ENCODE measurements at regions not wholly inside any gene's neighbourhood (a gene's known extent, or its start where the extent isn't known, plus 50 kb on each side); places are given as distances from the start of the nearest gene placed in this dataset.

DNA sequence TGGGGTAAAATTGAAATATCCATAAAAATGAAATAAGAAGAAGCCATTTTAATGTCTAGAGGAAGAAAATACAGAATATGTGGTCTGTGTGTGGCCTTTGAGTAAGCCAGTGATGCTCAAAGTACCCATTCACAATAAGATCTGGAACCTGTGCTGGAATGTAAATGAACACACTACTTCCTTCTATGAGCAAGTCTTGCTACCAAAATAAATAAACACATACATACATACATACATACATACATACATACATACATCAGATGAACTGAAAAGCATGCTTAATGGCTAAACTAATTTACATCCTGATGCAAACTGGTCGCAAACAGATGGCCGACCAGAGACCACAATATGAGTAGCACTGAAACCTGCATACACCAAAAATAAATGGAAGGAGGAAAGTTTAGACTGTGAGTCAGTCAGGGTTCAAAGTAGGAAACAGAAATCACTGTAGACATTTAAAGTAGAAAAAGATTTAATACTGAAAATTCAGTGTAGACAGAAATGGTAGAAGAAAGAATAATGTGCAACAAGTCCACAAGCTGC is 317.6 kb downstream of the CAAP1 start:
- no peak for DNase-seq (ENCODE audit: low read depth in 1 of 2, low spot score in 1 of 2)

DNA sequence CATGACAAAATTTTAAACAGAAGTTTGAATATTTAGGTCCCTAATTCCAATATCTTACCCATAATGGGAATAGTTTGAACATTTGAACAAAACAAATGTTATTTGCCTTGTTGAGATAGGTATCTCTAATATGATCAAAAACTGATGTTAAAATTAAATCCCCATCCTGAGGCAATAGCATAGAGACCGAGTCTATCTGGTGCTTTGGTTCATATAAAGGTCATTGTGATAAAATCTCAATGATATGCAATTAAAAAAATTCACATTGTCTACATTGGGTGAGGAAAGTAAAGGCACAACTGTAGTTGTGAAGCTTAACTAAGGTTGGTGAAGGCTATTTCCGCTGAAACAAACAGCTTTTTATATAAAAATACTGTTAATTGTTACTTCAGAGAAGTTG is 318.3 kb downstream of the CAAP1 start:
- no peak for DNase-seq (ENCODE audit: low read depth in 1 of 2, low spot score in 1 of 2)

DNA sequence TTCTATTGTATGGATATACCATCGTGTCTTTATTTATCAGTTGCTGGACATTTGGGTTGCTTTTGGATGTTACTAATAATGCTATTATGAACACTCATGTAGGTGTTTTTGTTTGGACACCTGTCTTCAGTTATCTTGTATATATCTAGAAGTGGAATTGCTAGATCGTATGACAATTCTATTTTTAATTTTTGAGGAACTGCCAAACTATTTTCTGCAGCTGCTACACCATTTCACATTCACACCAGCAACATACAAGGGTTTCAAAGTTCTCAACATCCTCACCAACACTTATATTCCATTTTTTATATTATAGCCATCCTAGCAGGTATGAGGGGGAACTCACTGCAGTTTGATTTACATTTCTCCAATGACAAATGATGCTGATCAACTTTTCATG is 324.6 kb downstream of the CAAP1 start:
- DNase-seq (ENCODE audit: low read depth in 1 of 2, low spot score in 1 of 2), result no peak

DNA sequence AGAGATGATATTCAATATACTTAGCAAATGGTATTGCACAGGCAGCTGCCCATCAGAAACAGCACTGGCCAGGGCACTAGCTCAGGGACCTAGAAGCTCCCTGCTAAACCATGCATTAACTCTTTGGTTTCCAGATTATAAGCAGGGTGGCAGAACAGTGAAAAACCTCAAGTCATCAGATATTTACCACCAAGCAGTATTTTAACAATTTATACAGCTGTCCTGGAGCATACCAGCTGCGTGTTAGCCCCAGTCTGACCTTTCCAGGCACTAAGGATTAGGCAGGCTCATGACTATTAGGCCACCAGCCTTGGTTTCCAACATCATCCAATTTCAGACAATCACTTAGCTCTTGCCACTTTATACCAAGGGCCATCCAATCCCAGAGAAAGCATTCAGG is 326.5 kb downstream of the CAAP1 start:
- no peak for DNase-seq (ENCODE audit: low read depth in 1 of 2, low spot score in 1 of 2)

DNA sequence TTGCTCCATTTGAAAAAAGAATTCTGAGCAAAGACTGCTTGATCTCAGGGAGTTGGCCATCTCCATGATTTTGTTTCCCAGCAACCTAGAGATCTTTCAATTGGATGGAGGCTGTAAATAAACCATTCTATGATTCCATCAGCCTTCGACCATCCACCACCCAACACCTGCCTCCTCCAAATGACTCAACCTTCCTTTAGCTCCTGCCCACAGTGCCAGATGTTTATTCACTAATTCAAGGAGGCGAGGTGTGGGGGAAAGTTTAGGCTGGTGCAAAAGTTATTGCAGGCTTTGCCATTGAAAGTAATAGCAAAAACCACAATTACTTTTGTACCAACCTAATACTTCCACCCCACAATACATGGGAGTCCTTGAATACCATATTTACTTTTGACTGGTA is 327.5 kb downstream of the CAAP1 start:
- DNase-seq (ENCODE audit: low read depth in 1 of 2, low spot score in 1 of 2), result no peak

DNA sequence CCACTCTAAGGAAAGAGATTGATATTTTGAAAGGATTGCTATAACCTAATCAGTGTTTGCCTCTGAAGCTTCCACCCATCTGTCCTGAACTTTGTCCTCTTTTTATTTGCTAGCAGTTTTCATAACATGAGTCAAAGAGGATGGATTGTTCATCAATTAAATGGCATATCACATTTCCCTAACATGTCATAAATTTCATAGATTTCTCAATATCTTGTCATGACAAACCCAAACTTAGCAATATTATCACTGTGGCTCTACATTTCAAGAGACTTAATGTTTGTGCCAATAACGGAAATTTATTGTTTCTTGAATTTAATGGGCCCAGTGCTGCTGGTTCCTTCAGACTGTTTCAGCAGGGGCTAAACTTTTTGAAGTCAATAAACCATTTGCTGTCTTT is 330.3 kb downstream of the CAAP1 start:
- no peak for DNase-seq (ENCODE audit: low read depth in 1 of 2, low spot score in 1 of 2)

DNA sequence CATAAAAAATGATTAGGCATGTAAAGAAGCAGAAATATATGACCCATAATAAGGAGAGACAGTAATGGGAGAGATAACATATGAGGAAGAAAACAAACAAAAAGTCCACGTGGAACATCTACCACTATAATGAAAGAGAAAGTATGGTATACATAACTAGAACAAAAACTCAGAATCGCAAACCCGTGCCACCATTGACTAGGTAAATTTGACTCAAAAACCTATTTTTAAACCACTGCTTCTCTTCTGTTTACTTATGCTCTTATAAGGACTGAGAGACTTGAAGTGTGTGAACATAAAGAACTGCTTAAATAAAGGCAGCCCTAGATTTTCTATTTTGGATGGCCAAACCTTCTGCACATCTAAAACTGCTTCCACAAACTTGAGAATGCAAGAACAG is 330.7 kb downstream of the CAAP1 start:
- DNase-seq (ENCODE audit: low read depth in 1 of 2, low spot score in 1 of 2), result no peak

DNA sequence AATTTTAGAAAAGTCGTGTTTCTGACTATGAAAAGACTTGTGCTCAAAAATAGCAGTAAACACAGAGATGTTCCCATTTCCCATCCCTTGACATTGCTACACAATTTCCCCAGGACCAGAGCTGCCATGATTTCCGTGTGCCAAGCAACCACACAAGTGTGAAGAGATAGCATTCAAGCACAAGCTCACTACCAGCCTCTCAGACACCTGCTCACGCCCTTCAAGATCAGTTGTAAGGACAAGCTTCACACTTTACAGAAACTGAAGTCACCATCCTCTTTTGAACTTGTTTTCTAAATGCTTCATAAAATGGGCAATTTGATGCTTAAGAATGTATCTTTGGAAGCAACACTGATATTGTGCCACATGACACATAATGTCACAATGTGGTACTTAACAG is 333.1 kb downstream of the CAAP1 start:
- no peak for DNase-seq (ENCODE audit: low read depth in 1 of 2, low spot score in 1 of 2)

DNA sequence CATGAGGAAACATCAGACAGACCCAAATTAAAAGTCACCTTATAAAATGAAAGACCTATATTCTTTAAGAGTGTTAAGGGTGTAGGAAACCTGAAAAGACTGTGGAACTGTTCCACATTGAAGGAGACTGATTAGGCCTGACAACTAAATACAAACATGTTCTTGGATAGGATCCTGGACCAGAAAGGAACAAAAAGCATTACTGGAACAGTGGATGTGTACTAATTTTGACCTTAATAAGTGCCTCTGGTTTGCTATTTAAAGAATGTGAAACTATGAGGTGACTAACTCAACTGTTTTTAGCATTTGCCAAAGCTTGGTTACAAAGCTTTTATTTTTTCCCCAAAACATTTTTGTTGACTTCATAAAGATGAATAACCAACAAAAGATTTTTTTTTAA is 340.6 kb downstream of the CAAP1 start:
- no peak for DNase-seq (ENCODE audit: low read depth in 1 of 2, low spot score in 1 of 2)

DNA sequence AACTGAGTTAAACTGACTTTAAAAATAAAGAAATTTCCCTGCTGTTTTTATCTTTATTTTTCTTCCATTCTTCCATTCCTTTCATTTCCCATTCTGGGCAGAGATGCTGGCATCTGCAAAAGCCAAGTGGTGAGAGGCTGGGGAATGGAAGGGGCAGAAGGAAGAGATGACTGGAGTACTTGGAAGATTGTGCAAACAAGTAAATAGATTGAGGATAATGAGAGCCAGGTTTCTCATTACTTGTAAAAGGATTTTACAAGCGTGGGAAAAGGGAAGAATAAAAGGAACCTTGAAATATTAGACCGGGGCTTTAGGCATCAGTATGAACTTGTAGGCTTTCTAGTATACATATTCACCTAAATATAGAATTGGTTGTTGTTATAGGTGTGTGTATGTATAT is 341.2 kb downstream of the CAAP1 start:
- no peak for DNase-seq (ENCODE audit: low read depth in 1 of 2, low spot score in 1 of 2)

DNA sequence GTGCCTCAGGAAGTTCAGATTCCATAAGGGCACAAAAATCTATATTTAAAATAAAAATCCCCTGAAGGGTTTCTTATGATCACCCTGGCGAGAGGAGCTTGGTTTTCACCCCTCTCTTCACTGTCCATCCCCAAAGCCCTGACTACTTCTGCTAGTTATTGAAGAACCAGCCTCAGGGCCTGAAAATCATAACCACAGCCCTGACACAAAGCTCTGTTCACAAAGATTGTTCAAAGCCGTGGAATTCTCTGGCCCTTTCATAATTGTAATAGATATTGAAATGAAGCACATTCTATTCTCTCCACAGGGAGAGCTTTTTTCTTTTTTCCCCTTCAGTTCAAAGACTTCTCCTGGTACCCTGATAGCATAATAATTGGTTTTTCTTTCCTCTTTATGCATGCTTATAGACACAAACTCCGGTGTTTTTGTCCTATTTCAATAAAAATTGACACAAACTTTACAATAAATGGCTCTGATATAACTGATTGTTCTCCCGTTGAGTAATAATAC is 343.8 kb downstream of the CAAP1 start:
- no peak for DNase-seq (ENCODE audit: low read depth in 1 of 2, low spot score in 1 of 2)

DNA sequence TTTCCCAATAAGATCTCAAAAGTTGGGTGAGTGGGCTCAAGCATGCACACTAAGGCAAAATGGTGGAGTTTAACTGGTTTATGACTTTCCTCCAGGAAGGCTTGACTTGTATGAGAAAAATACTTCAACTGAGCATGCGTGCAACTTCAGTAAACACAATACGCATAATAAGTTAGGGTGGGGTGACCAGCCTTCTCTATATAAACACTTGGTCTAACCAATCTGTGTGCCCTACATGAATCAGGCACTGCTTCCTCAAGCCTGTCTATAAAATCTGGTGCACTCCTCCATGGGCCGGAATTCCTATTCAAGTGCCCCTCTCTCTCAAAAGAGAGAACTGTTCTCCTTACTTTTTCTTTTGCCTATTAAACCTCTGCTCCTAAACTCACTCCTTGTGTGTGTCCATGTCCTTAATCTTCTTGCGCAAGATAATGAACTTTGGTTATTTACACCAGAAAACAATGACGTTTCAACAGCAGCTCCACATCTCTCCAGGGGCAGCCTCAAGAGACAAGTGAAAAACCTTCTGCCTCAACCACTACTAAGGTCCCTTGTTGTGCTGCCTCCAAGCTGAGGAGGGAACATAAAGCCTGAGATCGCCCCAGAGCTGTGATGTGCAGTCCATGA is 352.6 kb downstream of the CAAP1 start:
- DNase-seq (ENCODE audit: low read depth in 1 of 2, low spot score in 1 of 2), result no peak

DNA sequence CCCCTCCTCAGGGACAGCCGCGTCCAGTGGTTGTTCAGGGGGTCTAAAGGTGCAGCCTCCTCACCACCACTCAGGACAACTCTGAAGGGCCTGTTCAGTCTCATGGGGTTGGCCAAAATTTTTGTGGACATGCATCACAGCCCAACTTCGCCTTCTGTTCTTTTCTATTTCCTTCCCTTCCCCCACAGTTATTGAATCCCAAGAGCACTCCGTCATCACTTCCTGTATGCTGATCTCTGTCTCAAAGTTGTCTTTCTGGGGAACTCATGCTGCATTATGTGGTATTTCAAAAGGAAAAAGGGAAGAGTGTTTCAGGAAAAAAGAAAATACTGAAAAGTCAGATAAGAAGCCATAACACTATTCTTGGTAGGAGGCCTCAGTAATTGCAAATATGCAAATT is 355.4 kb downstream of the CAAP1 start:
- no peak for DNase-seq (ENCODE audit: low read depth in 1 of 2, low spot score in 1 of 2)

DNA sequence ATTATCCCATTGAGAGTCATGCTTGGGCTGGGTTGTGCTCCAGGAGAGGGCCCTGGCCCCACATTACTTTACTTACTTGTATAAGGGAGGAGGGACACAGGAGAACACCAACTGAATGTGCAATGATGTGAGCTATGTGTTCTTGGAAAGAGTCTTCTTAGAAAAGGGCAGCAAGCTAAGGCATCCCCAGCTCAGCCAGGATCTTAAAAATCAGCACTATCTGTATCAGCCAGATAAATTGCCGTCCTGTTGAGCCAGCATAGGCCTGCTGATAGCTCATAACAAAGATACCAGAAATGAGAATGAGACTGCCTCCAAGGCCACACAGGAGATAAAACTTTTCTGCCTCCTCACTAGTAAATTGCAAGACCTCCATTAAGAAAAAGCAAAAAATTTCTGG is 357.5 kb downstream of the CAAP1 start:
- no peak for DNase-seq (ENCODE audit: low read depth in 1 of 2, low spot score in 1 of 2)

DNA sequence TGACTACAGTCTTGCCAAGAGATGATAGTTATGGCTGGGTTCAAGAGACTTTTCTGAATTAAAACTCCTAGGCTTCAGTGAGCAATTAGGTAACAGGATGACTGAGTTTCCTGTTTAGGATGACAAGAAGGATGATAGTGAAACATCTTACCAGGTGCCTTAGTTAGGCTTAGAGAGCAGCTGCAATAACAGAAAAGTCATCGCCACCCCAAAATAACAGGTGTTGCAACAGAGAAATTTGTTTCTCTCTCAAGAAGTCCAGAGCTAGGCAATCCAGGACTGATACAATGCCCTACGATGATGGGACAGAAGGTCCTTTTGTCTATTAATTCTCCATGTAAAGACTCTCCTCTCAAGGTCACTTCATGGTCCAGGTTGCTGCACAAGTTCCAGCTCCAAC is 361.8 kb downstream of the CAAP1 start:
- no peak for DNase-seq (ENCODE audit: low read depth in 1 of 2, low spot score in 1 of 2)

DNA sequence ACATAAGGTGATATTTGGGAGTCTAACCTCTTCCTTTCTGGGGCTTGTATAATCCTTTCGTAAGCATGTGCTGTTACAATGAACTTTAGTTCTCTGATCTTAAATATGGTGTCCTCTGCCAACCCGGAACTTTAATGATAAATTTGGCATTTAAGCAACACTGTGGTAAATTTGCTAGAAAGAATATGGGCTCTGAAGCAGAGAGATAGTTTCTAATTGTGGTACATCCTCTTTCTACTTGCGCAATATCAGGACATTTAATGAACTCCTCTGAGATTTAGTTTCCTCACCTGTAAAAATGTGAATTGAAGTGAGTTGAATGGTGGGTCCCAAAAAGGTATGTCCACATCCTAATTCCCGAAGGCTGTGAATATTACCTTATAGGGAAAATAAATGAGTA is 364.7 kb downstream of the CAAP1 start:
- no peak for DNase-seq (ENCODE audit: low read depth in 1 of 2, low spot score in 1 of 2)

DNA sequence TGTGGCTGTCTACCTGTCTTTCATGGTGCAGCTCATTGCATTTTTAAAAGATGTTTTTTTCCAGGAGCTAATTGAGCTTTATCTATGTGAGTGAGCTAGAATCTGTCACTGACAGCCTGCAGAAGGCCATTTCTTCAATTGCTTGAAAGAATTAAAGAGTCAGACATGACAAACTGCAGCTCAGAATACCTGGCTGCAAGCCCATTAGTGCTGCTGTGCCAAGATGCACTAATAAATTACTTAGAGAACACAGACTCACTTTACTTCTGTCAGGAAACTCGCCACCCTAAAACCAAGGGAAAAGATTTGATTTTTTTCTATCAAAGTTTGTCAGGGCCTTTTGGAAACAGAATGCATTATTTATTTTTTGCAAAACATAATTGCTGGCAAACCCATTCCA is 368.3 kb downstream of the CAAP1 start:
- no peak for DNase-seq (ENCODE audit: low read depth in 1 of 2, low spot score in 1 of 2)

DNA sequence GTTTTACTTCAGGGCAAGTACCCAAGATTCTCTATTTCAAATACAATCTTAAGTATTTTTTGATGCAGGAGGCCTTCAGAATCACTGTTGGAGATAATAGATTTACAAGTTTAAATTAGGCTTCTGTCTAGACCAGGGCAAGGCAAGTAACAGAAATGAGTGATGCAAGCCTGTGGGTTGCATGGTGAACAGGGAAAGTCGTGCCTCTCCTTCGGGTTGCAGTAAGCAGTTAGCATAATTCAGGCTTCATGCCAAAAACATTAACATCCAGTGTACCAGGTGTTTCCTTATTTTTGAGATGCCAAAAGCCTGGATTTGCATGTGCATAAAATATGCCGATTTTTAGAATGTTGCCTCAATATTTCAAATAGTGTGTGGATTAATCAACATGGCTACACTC is 369.0 kb downstream of the CAAP1 start:
- no peak for DNase-seq (ENCODE audit: low read depth in 1 of 2, low spot score in 1 of 2)

DNA sequence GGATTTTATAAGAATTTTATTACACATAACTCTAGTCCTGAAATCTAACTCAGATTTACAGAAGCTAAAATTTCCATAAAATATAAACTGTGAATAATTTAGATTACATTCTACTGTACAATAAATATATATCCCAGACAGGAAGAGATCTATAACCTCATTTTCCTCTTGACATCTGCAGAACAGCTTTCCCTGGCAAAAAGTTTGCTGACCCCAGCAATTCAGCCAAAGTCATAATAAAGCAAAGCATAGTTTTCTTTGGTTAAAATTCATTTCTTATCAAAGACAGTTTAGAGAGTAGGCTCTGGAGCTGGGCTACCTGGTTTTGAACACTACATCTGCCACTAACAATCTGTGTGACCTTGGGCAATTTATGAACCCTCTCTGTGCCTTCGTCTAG is 372.5 kb downstream of the CAAP1 start:
- DNase-seq (ENCODE audit: low read depth in 1 of 2, low spot score in 1 of 2), result no peak

DNA sequence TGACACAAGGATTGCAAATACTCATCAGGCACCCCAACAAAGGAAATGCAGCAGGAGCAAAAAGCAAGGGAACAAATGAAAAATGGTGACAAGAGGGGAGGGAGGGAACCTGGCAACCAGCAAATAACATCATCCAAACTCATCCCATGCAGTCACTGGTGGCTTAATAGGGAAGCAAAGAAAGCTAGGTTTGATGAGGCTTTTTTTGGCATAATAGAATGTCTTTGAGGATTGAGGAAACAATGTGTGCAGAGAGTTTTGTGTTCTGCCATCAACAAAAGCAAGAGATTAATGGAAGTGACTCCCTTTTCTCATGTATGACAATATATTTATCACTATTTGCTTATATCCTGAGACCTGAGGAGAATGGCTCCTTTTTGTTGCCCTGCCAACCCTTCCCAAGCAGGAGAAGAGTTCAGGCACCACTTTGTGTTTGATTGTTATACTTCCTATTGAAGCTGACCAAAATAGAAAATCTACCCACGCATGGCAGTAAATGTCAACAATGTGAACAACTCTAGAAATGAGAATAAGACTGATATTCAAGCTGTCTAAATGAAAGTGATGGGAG is 375.7 kb downstream of the CAAP1 start:
- DNase-seq (ENCODE audit: low read depth in 1 of 2, low spot score in 1 of 2), result no peak

DNA sequence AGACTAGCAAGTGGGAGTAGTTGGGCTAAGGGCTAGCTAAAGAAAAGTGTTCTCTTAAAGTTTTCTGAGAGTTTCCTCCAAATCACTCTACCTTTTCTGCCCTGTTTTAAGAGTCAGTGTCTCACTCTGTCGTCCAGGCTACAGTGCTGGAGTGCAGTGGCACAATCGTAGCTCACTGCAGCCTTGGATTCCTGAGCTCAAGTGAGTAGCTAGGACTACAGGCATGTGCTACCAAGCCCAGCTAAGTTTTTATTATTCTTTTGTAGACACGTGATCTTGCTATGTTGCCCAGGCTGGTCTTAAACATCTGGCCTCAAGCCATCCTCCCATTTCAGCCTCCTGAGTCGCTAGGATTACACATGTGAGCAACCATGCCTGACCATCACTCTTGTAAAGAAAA is 378.9 kb downstream of the CAAP1 start:
- no peak for DNase-seq (ENCODE audit: low read depth in 1 of 2, low spot score in 1 of 2)

DNA sequence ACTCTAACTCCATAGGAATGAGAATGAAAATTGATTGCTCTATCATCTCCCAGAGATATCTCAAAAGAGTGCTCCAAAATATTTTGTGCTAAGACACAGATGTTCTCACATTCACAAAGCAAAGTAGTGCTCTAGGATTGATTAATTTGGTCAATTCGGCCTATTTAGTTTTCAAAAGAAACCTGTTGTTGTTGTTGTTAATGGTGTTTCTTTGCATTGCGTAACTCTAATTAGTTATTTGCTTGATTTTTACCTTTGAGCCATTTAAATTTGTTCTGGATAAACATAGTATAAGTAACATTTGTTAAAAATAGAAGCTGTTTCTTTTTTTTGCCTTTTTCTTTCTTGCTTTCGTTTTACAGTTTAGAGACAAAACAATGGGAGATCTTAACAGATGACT is 382.5 kb downstream of the CAAP1 start:
- DNase-seq (ENCODE audit: low read depth in 1 of 2, low spot score in 1 of 2), result no peak

DNA sequence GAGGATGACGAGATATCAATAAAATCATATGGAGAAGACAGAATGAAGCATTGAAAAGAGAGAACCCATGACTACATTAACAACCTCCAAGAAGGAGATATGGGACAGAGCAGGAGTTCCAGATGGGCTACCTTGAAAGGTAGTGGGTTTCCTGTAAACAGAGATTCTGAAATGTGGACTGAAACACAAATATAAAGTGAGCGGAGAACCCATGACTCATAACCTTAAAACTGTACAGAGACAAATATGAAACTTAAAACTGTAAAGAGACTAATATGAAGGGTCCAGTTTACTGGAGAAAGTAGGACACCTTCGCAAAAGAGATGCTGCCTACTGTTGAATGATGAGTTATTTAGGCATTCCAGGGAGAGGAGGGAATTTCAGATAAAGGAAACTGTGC is 383.7 kb downstream of the CAAP1 start:
- DNase-seq (ENCODE audit: low read depth in 1 of 2, low spot score in 1 of 2), result no peak
